H9 (cell line): ENCODE measurements at regions not wholly inside any gene's neighbourhood (a gene's known extent, or its start where the extent isn't known, plus 50 kb on each side); places are given as distances from the start of the nearest gene placed in this dataset.

Source experiments
- DNase-seq: peaks from one replicate; pipeline ENCODE4 v3.0.0-alpha.2; 2017
- H2AFZ ChIP-seq: one replicate; pipeline ENCODE4 v1.6.1; 2013; ENCODE audit warnings: mild to moderate bottlenecking, low read length, control low read depth, moderate library complexity
- H2AK5ac ChIP-seq: 2 replicates; pipeline ENCODE4 v1.6.1; 2013; ENCODE audit warnings: low read length, control low read depth, mixed read lengths; ENCODE audit not compliant: insufficient read length
- H2BK120ac ChIP-seq: one replicate; pipeline ENCODE4 v1.6.1; 2013; ENCODE audit warnings: low read depth, mild to moderate bottlenecking, low read length, control low read depth, inconsistent platforms; ENCODE audit not compliant: poor library complexity, severe bottlenecking
- H2BK12ac ChIP-seq: 2 replicates; pipeline ENCODE4 v1.6.1; 2013; ENCODE audit warnings: low read length, control low read depth, mixed read lengths, low read depth; ENCODE audit not compliant: insufficient read length
- H2BK15ac ChIP-seq: 2 replicates; pipeline ENCODE4 v1.6.1; 2013; ENCODE audit warnings: low read depth, low read length, control low read depth
- H2BK20ac ChIP-seq: one replicate; pipeline ENCODE4 v1.6.1; 2013; ENCODE audit warnings: low read depth, mild to moderate bottlenecking, low read length, control low read depth, inconsistent platforms; ENCODE audit not compliant: poor library complexity, severe bottlenecking
- H2BK5ac ChIP-seq: 2 replicates; pipeline ENCODE4 v1.6.1; 2013; ENCODE audit warnings: low read length, control low read depth, mixed read lengths; ENCODE audit not compliant: insufficient read length
- H3K14ac ChIP-seq: 2 replicates; pipeline ENCODE4 v1.6.1; 2013; ENCODE audit warnings: low read length, control low read depth; ENCODE audit not compliant: insufficient read depth
- H3K18ac ChIP-seq: 2 replicates; pipeline ENCODE4 v1.6.1; 2013; ENCODE audit warnings: low read depth, mild to moderate bottlenecking, mixed read lengths, low read length, control low read depth; ENCODE audit not compliant: insufficient read length
- H3K23ac ChIP-seq: 2 replicates; pipeline ENCODE4 v1.6.1; 2013; ENCODE audit warnings: low read length, control low read depth, mixed read lengths, low read depth; ENCODE audit not compliant: insufficient read length
- H3K23me2 ChIP-seq: 2 replicates; pipeline ENCODE4 v1.6.1; 2013; ENCODE audit warnings: low read depth, mild to moderate bottlenecking, mixed read lengths, low read length, control low read depth; ENCODE audit not compliant: insufficient read length, poor library complexity, severe bottlenecking
- H3K27ac ChIP-seq: 2 replicates; pipeline ENCODE4 v1.5.1; 2013; ENCODE audit warnings: low read length, control low read depth, mixed read lengths, low read depth; ENCODE audit not compliant: insufficient read length
- H3K27me3 ChIP-seq: 2 replicates; pipeline ENCODE4 v1.6.1; 2013; ENCODE audit warnings: low read length, control low read depth, inconsistent platforms; ENCODE audit not compliant: insufficient read depth
- H3K4ac ChIP-seq: 2 replicates; pipeline ENCODE4 v1.6.1; 2013; ENCODE audit warnings: low read depth, mild to moderate bottlenecking, control low read depth, inconsistent platforms, low read length, moderate library complexity
- H3K4me1 ChIP-seq: 2 replicates; pipeline ENCODE4 v1.6.1; 2013; ENCODE audit warnings: low read length, control low read depth, inconsistent platforms; ENCODE audit not compliant: insufficient read depth
- H3K4me2 ChIP-seq: 2 replicates; pipeline ENCODE4 v1.6.1; 2013; ENCODE audit warnings: low read length, control low read depth, mixed read lengths; ENCODE audit not compliant: insufficient read length, insufficient read depth
- H3K56ac ChIP-seq: 2 replicates; pipeline ENCODE4 v1.6.1; 2013; ENCODE audit warnings: low read depth, mild to moderate bottlenecking, mixed read lengths, low read length, control low read depth; ENCODE audit not compliant: insufficient read length
- H3K79me1 ChIP-seq: 2 replicates; pipeline ENCODE4 v1.6.1; 2013; ENCODE audit warnings: low read depth, mild to moderate bottlenecking, moderate library complexity, low read length, control low read depth, inconsistent platforms; ENCODE audit not compliant: insufficient read depth, poor library complexity, severe bottlenecking
- H3K79me2 ChIP-seq: 2 replicates; pipeline ENCODE4 v1.6.1; 2013; ENCODE audit warnings: low read length, control low read depth, inconsistent platforms; ENCODE audit not compliant: insufficient read depth
- H3K9ac ChIP-seq: 2 replicates; pipeline ENCODE4 v1.6.1; 2013; ENCODE audit warnings: low read length, control low read depth, mixed read lengths; ENCODE audit not compliant: insufficient read length; ENCODE audit errors: extremely low read depth
- H3K9me3 ChIP-seq: one replicate; pipeline ENCODE4 v1.6.1; 2013; ENCODE audit warnings: low read depth, low read length, inconsistent platforms; ENCODE audit not compliant: control insufficient read depth
- H3T11ph ChIP-seq: one replicate; pipeline ENCODE4 v1.6.1; 2013; ENCODE audit warnings: mild to moderate bottlenecking, low read length, control low read depth, inconsistent platforms
- H4K20me1 ChIP-seq: one replicate; pipeline ENCODE4 v1.6.1; 2013; ENCODE audit not compliant: control insufficient read depth, insufficient read length, insufficient read depth
- H4K5ac ChIP-seq: 2 replicates; pipeline ENCODE4 v1.6.1; 2013; ENCODE audit warnings: low read depth, mild to moderate bottlenecking, mixed read lengths, low read length, control low read depth; ENCODE audit not compliant: insufficient read length
- H4K8ac ChIP-seq: replicated peaks from 2 replicates; pipeline ENCODE4 v1.6.1; 2013; ENCODE audit warnings: low read length, control low read depth, mixed read lengths, low read depth; ENCODE audit not compliant: insufficient read length
- H4K91ac ChIP-seq: 2 replicates; pipeline ENCODE4 v1.6.1; 2013; ENCODE audit warnings: low read depth, mild to moderate bottlenecking, moderate library complexity, mixed read lengths, low read length, control low read depth; ENCODE audit not compliant: insufficient read length
- H3K27ac Mint-ChIP-seq, 3 experiments: 2 replicates in 2 of 3; 3 replicates in 1 of 3; pipeline ENCODE4 v1.8.0; 2020 to 2021; ENCODE audit warnings: mixed read lengths in 3 of 3, mild to moderate bottlenecking in 1 of 3, moderate library complexity in 1 of 3
- H3K27me3 Mint-ChIP-seq: 2 replicates; pipeline ENCODE4 v1.8.0; 2021; ENCODE audit warnings: low read depth, mild to moderate bottlenecking, moderate library complexity, mixed read lengths
- H3K36me3 Mint-ChIP-seq, 3 experiments: 2 replicates in 2 of 3; 3 replicates in 1 of 3; pipeline ENCODE4 v1.8.0; 2020 to 2021; ENCODE audit warnings: low read depth in 3 of 3, mixed read lengths in 3 of 3; ENCODE audit not compliant: insufficient read depth in 1 of 3
- H3K4me1 Mint-ChIP-seq, 2 experiments: 2 replicates each; pipeline ENCODE4 v1.8.0; 2020; ENCODE audit warnings: mixed read lengths in 2 of 2
- H3K4me3 Mint-ChIP-seq, 2 experiments: 2 replicates in 1 of 2; 3 replicates in 1 of 2; pipeline ENCODE4 v1.8.0; 2020 to 2021; ENCODE audit warnings: mild to moderate bottlenecking in 2 of 2, mixed read lengths in 2 of 2, moderate library complexity in 1 of 2
- H3K9me3 Mint-ChIP-seq, 2 experiments: 2 replicates in 1 of 2; 3 replicates in 1 of 2; pipeline ENCODE4 v1.8.0; 2020; ENCODE audit warnings: mild to moderate bottlenecking in 2 of 2, mixed read lengths in 2 of 2, moderate library complexity in 1 of 2
- CTCF ChIP-seq: fragments of 200-600 bp; sonication (generic); conservative IDR thresholded peaks from 3 replicates; pipeline ENCODE4 v1.8.0; 2021; ENCODE audit warnings: antibody characterized with exemption, mild to moderate bottlenecking
- WGBS: extraction: QIAGEN DNeasy Blood & Tissue Kit; methylation state at CpG from one replicate; pipeline ENCODE4 v1.1.7; 2013; ENCODE audit warnings: missing lambda C conversion rate, low lambda C conversion rate, mixed read lengths; ENCODE audit not compliant: insufficient read length; ENCODE audit errors: extremely low coverage; 5-methylcytosine and 5-hydroxymethylcytosine counted together

DNA sequence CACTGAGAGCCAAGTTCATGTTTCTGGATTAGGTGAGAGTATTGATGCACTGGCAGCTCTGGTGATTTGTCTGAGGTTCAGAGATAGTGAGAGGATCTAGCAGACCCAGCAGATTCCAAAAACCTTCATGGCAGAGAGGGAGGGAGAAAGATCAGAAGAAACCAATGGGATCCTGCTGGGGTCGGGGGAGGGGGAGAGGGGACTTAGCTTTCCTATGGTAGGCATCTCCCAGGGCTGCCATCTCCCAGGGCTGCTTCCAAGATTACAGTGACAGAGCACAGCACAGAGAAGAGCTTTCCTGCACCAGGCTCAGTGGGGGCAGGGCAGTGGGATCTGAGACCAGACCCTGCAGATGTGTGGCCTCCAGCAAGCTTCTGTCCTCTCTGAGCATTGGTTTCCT is 76.8 kb upstream of the GDF10 start:
- H3K36me3 Mint-ChIP-seq = peaks cover 0 to 9% (median 0%) of the 10 kb centered on the region in 3 experiments; a peak in 3 of 7 replicates
- H3T11ph ChIP-seq = no peak overlapping the region

More for the DNA sequence above, 76.8 kb upstream of the GDF10 start:
- Histone ChIP-seq H3K14ac (no peak overlapping the region), H2BK120ac (no peak overlapping the region), H4K91ac (no peak overlapping the region), H2BK5ac (no peak overlapping the region), H3K79me1 (no peaks in the 10 kb centered on the region), H2BK20ac (no peak overlapping the region), H3K27ac (no peak overlapping the region), H4K8ac (no peak overlapping the region), H2BK12ac (no peak overlapping the region), H3K27me3 (no peaks in the 10 kb centered on the region), H3K9ac (no peak overlapping the region), H3K4ac (no peak overlapping the region), H4K20me1 (no peaks in the 10 kb centered on the region), H3K4me1 (no peaks in the 10 kb centered on the region), H2AK5ac (no peak overlapping the region), H3K18ac (no peak overlapping the region), H3K56ac (no peak overlapping the region), H2BK15ac (no peak overlapping the region), H2AFZ (no peak overlapping the region), H3K4me2 (no peak overlapping the region), H4K5ac (no peak overlapping the region), H3K79me2 (no peaks in the 10 kb centered on the region), H3K23me2 (no peaks in the 10 kb centered on the region), H3K9me3 (no peaks in the 10 kb centered on the region), H3K23ac (no peak overlapping the region)
- WGBS = no CpG with 5 or more reads among the region's 1 CpG
- Mint-ChIP-seq H3K27ac (no peak overlapping the region), H3K9me3 (peaks cover 5 to 10% of the 10 kb centered on the region in 2 experiments; a peak in 3 of 5 replicates), H3K4me3 (no peak overlapping the region), H3K4me1 (peaks cover 4 to 7% of the 10 kb centered on the region in 2 experiments), H3K27me3 (peaks cover 2% of the 10 kb centered on the region)
- no peak for TF ChIP-seq CTCF
- DNase-seq = peak; percentile 24
